GM18907 (cell line): ENCODE measurements at regions not wholly inside any gene's neighbourhood (a gene's known extent, or its start where the extent isn't known, plus 50 kb on each side); places are given as distances from the start of the nearest gene placed in this dataset.

ENCODE experiments used
- ATAC-seq: cut with Tn5 transposase; IDR thresholded peaks from one replicate; pipeline ENCODE4 v1.9.1; 2021; ENCODE audit warnings: mild to moderate bottlenecking, moderate library complexity; ENCODE audit not compliant: unreplicated experiment

DNA sequence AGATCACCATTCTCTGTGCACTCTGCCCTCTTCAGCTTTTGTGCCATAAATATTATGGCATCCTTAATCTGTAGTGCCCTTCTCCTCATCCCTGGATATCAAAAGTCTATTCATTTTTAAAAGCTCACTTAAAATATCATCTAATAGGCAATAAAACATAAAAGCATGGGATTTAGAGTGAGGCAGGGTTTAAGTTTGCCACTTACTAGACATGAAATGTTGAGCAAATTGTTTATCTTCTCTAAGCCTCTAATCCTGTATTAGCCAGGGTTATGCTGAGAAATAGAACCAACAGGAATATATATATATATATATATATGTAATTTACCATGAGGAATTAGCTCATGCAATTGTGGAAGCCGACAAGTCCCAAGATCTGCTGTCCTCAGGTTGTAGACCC, 472.4 kb upstream of the HS3ST1 start:
- no peak for ATAC-seq

DNA sequence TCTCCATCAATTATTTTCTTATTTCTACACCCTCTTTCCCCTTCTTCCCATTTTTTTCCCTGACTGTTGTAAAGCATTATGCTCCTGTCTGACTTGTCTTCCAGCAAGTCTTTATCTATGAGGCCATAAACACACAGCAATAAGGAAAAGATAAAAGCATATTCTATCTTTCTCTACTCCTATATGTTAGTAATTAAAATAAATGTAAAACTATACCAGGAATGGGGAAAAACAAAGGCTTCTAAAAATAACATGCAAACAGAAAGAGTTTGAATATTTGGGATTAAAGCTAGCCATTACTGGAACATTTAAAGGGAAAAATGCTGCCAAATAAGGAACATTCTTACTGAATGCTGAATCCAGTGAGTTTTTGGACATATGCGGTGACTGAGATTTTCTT, 471.7 kb upstream of the HS3ST1 start:
- ATAC-seq = no peak

DNA sequence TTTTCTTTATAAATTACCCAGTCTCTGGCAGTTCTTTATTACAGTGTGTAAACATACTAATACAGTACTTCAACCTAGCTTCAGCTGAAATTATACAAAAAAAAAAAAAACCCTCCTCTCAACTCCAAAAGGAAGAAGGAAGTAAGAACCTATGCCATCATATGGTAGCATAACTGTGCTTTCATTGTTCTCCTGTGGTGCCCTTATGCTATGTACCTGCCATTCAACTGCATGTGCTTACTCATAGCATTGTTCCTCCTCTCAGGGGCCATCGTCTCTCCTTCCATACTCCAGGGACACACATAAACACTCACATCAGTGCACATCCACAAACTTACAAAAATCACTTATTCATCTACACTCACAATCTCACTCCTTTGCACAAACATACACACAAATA, 470.1 kb upstream of the HS3ST1 start:
- no peak for ATAC-seq

- no peak for ATAC-seq
These were observed 467.1 kb upstream of the HS3ST1 start for GRCh38 chr4:11895766-11896165.

DNA sequence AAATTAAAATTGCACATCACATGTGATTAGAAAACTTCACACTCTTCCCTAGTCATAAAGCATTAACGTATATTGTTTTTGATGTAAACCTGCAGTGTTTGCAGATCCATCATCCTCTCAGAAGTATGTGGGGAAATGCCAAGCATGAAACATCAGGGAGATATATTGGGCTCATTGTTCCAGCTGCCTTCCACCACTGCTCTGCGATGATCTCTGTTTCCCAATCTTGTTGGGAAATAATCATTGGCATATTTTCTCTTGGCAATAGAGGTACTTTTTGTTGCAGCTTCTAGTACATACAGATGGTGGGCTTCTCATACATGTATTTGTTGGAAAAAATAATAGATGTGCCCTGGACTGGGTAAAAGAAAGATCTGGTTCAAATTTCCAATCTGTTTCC, 466.3 kb upstream of the HS3ST1 start:
- no peak for ATAC-seq

GRCh38 chr4:11894221-11894620, 465.5 kb upstream of the HS3ST1 start:
- no peak for ATAC-seq

- no peak for ATAC-seq
These were observed 460.4 kb upstream of the HS3ST1 start for GRCh38 chr4:11889099-11889498.

- no peak for ATAC-seq
These were observed 453.3 kb upstream of the HS3ST1 start for GRCh38 chr4:11881947-11882346.

GRCh38 chr4:11881364-11881763, 452.7 kb upstream of the HS3ST1 start:
- no peak for ATAC-seq

DNA sequence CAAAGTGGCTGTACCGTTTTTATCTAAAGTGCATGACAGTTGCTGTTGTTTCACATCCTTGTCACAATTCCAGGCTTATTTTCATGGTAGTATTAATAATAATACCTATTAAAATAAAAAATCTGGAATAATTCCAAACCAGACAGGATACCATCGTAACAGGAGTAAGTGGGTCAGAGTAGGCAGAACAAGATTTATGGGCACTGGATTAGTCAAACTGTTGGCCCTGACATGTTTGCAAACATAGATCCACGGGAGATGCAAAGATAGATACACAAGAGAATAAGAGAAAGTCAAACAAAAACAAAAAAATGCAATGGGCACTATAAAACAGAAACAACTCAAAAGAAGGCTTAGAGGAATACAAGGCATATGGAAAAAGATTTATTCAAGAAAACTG, 449.5 kb upstream of the HS3ST1 start:
- ATAC-seq = no peak

DNA sequence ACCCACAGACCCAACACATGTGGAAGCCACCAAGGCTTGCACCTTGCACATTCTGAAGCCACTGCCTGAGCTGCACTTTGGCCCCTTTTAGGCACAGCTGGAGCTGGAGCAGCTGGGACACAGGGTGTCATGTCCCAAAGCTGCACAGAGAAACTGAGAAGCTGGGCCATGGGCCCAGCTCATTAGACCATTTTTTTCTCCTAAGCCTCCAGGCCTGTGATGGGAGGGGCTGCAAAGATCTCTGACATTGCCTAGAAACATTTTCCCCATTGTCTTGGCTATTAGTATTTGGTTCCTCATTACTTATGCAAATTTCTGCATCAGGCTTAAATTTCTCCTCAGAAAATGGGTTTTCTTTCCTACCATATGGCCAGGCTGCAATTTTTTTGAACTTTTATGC, 447.4 kb upstream of the HS3ST1 start:
- ATAC-seq = no peak

GRCh38 chr4:11869191-11869870, 440.6 kb upstream of the HS3ST1 start:
- ATAC-seq = no peak

GRCh38 chr4:11866391-11866790, 437.7 kb upstream of the HS3ST1 start:
- no peak for ATAC-seq

GRCh38 chr4:11860996-11861395, 432.3 kb upstream of the HS3ST1 start:
- no peak for ATAC-seq

DNA sequence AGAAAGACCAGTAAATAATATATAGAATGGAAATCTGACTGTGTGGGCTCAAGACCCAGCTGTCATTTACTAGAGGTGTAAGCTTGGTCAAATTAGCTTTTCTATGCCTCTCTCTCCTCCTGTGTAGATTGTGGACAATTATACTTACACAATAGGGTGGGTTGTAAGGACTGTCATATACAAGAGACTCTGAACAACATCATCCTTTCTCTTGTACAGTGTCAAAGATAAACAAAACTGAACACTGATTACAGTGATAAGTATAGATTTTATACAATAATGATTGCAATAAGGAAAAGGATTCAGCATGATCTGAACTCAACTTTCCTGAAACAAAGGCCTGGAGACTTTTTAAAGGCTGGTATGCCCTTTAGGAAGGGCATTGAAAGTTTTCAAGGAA, 429.2 kb upstream of the HS3ST1 start:
- ATAC-seq = no peak

GRCh38 chr4:11847167-11847566, 418.5 kb upstream of the HS3ST1 start:
- no peak for ATAC-seq

- no peak for ATAC-seq
These were observed 415.2 kb upstream of the HS3ST1 start for GRCh38 chr4:11843927-11844326.

DNA sequence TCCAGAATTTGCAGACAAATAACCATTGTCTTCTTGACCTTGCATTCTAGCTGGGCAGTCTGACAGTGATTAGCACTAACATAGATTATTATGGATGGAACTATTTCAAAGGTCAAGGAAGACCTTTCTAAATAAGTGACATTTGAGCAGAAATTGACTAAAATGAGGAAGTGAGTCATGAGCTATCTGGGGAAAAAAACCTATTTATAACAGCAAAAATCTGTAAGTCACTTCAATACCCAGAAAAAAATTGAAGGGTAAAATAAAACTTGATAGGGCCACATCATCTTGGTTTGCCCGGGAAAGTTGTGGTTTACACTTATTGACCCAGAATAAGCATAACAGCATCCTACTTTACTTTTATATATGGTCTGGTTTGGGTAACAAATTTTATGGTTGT, 414.6 kb upstream of the HS3ST1 start:
- no peak for ATAC-seq

DNA sequence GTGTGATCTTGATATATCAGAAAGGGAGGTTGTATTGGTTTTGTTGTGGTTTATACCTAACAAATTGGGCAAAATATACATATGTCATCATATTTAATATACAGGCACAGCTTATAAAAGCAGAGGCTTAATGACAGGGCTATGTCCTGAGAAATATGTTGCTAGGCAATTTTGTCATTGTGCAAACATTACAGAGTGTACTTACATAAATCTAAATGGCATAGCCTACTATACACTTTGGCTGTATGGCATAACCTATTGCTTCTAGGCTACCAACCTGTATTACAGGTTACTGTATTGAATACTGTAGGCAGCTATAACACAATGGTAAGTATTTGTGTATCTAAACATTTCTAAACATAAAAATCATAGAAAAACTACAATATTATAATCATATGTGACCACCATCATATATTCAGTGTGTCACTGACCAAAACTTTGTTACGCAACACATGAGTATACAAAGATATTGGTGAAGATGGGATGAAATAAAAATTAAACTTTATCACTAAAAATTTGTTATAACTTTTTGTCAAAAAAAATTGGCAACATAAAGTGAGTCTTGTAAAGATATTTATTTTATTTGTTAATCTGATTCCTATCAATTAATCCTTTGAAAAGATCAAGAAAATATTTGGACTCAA, 414.0 kb upstream of the HS3ST1 start:
- no peak for ATAC-seq

DNA sequence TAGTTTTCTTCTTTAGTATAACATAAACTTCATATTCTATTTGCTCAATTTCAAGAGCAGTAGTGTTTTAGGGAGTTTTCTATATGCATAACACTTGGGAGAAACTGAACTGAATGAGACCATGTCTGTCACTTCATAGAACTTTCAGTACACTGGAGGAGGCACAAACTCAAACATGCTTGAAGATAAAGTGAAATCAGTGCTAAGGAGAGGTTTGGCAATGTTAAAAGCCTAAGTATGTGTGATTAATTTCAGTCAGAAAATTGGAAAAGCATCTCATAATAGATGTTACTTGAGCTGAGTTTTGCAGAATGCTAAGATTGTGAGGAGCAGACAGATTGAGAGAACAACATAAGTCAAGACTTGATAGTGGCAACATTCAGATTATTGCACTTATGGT, 411.2 kb upstream of the HS3ST1 start:
- no peak for ATAC-seq

DNA sequence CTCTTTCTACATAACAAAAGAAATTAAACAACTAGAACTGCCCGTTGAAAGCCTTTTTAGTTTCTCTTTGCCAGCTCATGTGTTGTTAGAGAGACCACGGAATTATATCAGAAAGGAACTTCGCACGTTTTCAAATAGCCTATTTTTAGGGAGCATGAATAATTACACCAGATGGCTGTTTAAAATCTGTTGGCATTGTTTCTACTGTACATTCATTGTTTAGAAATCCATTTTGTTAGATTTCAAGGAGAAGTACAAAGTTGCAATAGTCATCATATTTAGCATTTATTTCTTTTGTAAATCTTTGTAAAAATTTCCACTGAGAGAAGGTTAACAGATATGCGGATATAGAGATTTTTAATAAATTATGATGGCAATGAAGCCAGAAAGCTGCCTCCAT, 403.0 kb upstream of the HS3ST1 start:
- no peak for ATAC-seq

DNA sequence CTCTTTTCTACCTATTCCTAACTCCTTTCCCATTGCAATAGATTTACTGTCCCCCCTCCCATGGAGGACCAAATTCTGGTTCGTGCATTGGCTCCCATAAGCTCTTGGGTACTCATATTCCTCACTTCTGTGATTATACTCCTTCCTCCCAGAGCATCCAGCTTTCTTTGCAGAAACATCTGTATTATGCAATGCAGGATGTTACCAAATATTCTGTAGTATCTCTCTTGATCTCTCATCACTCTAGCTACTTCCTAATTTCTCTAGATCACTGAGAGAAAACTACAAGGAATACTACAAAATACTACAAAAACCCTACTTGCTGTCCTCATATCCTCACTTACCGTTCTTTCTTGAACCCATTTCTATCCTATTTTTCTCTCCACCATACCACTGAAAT, 395.9 kb upstream of the HS3ST1 start:
- ATAC-seq = no peak
